Ovary (tissue), 7 donors: ENCODE measurements at regions not wholly inside any gene's neighbourhood (a gene's known extent, or its start where the extent isn't known, plus 50 kb on each side); places are given as distances from the start of the nearest gene placed in this dataset.

Experiments used
- DNase-seq, 5 donors: peaks; one replicate each; pipeline ENCODE4 v3.0.0-alpha.2; 2019 to 2020
- H3K27ac ChIP-seq, 2 donors: fragments of 200-600 bp; one replicate each; pipeline versions ENCODE4 v1.5.1 to v1.8.0; 2019 to 2022
- H3K27me3 ChIP-seq: fragments of 200-600 bp; one replicate; pipeline ENCODE4 v1.8.0; 2022
- H3K36me3 ChIP-seq: fragments of 200-600 bp; sonication (generic); one replicate; pipeline ENCODE4 v1.5.1; 2019
- H3K4me1 ChIP-seq: one replicate; pipeline ENCODE4 v1.8.1; 2013; ENCODE audit warnings: mild to moderate bottlenecking, moderate library complexity; ENCODE audit not compliant: insufficient read depth
- H3K4me3 ChIP-seq: fragments of 200-600 bp; sonication (generic); one replicate; pipeline ENCODE4 v1.5.1; 2017
- H3K9me3 ChIP-seq, 2 donors: fragments of 200-600 bp in 1 of 2; sonication (generic) in 1 of 2; one replicate each; pipeline versions ENCODE4 v1.5.1 to v1.8.1; 2013 to 2019; ENCODE audit warnings: mild to moderate bottlenecking in 1 of 2, moderate library complexity in 1 of 2
- CTCF ChIP-seq, 3 donors: fragments of 450-650 bp in 2 of 3; fragments of 200-600 bp in 1 of 3; IDR thresholded peaks; one replicate each; pipeline versions ENCODE4 v1.5.1 to v1.8.0; 2016 to 2022; ENCODE audit warnings: antibody characterized with exemption in 3 of 3, mild to moderate bottlenecking in 1 of 3
- EP300 ChIP-seq: sonication (generic); formaldehyde crosslinking; IDR thresholded peaks from one replicate; pipeline ENCODE4 v1.6.1; 2017; ENCODE audit warnings: antibody characterized with exemption
- POLR2A ChIP-seq: fragments of 450-650 bp; IDR thresholded peaks from one replicate; pipeline ENCODE4 v1.6.1; 2017; ENCODE audit warnings: antibody characterized with exemption, mild to moderate bottlenecking, moderate library complexity
- WGBS, 3 donors: extraction: QIAGEN DNeasy Blood & Tissue Kit in 1 of 3; methylation state at CpG; one replicate each; pipeline versions ENCODE4 v1.1.5 to v1.1.7; 2013 to 2017; 5-methylcytosine and 5-hydroxymethylcytosine counted together
- intact Hi-C, 4 donors: fragments of 100-400 bp; cut with DNase I; formaldehyde crosslinking; loops; one replicate each; pipeline versions ENCODE4 v1.11.0 to v1.15.1; 2022 to 2023
- donor health status: DM: no; HTN: no; CAD: no; lungs with moderate emphysema.
- donor health status: DM: no; HTN: no; CAD: no.
- donor health status: Bipolar disorder and iron deficiency.
- donor health status: DM: no; HTN: no; CAD: no.
- donor health status: DM: yes; HTN: yes; CAD: no.

GRCh38 chr11:23755769-23756168, 741.1 kb upstream of the LUZP2 start:
- no peaks in the 10 kb centered on the region for H3K27me3 ChIP-seq
- DNase-seq, result no peak
- no peaks in the 10 kb centered on the region for H3K4me1 ChIP-seq
- H3K4me3 ChIP-seq, result no peak overlapping the region
- intact Hi-C loops, result no loop called here
- 73 to 79% (median 74%) methylated on average over 2 of the region's 2 CpGs for WGBS, 3 donors
- no peak overlapping the region for H3K27ac ChIP-seq
- H3K9me3 ChIP-seq, result no peaks in the 10 kb centered on the region
- H3K36me3 ChIP-seq, result no peaks in the 10 kb centered on the region
- TF ChIP-seq CTCF (IDR thresholded peaks at IDR 0.05) (no peak), EP300 (no peak), POLR2A (no peak)

- no peaks in the 10 kb centered on the region for H3K27me3 ChIP-seq
- intact Hi-C loops, result no loop called here
- DNase-seq, result no peak
- H3K9me3 ChIP-seq, result no peaks in the 10 kb centered on the region
- no peaks in the 10 kb centered on the region for H3K36me3 ChIP-seq
- TF ChIP-seq POLR2A, result no peak
- TF ChIP-seq EP300, result no peak
- no peak for TF ChIP-seq CTCF (IDR thresholded peaks at IDR 0.05)
- no peak overlapping the region for H3K4me3 ChIP-seq
- H3K4me1 ChIP-seq, result no peaks in the 10 kb centered on the region
- no peak overlapping the region for H3K27ac ChIP-seq
- WGBS, 3 donors, result 14 to 40% (median 18%) methylated on average over 2 of the region's 2 CpGs
Observed at GRCh38 chr11:23759489-23759888, 737.4 kb upstream of the LUZP2 start.

GRCh38 chr11:23764286-23764685, 732.6 kb upstream of the LUZP2 start:
- Histone ChIP-seq H3K36me3 (no peaks in the 10 kb centered on the region), H3K4me1 (no peaks in the 10 kb centered on the region), H3K27ac (no peak overlapping the region), H3K9me3 (no peaks in the 10 kb centered on the region), H3K27me3 (no peaks in the 10 kb centered on the region), H3K4me3 (no peak overlapping the region)
- no peak for DNase-seq
- TF ChIP-seq POLR2A (no peak), EP300 (no peak), CTCF (IDR thresholded peaks at IDR 0.05) (no peak)
- WGBS, 3 donors, result 86 to 91% (median 87%) methylated on average over 2 of the region's 2 CpGs
- intact Hi-C loops, result no loop called here

- intact Hi-C loops, result no loop called here
- H3K27me3 ChIP-seq, result no peaks in the 10 kb centered on the region
- no peak for TF ChIP-seq POLR2A
- TF ChIP-seq EP300, result no peak
- TF ChIP-seq CTCF (IDR thresholded peaks at IDR 0.05), result no peak
- no peaks in the 10 kb centered on the region for H3K4me1 ChIP-seq
- DNase-seq, result no peak
- H3K27ac ChIP-seq, result no peak overlapping the region
- H3K9me3 ChIP-seq, result no peaks in the 10 kb centered on the region
- 85 to 91% (median 86%) methylated on average over 2 of the region's 2 CpGs for WGBS, 3 donors
- no peaks in the 10 kb centered on the region for H3K36me3 ChIP-seq
- H3K4me3 ChIP-seq, result no peak overlapping the region
Observed at GRCh38 chr11:23765682-23766252, 731.1 kb upstream of the LUZP2 start.

GRCh38 chr11:23767576-23767975, 729.3 kb upstream of the LUZP2 start:
- 79 to 95% (median 81%) methylated on average over 1 of the region's 1 CpG for WGBS, 3 donors
- Histone ChIP-seq H3K36me3 (no peaks in the 10 kb centered on the region), H3K9me3 (no peaks in the 10 kb centered on the region), H3K27me3 (no peaks in the 10 kb centered on the region), H3K4me3 (no peak overlapping the region), H3K27ac (no peak overlapping the region), H3K4me1 (no peaks in the 10 kb centered on the region)
- TF ChIP-seq POLR2A (no peak), EP300 (no peak), CTCF (IDR thresholded peaks at IDR 0.05) (no peak)
- no peak for DNase-seq
- intact Hi-C loops, result no loop called here
